Right atrium auricular region (tissue), 2 donors: ENCODE measurements at regions not wholly inside any gene's neighbourhood (a gene's known extent, or its start where the extent isn't known, plus 50 kb on each side); places are given as distances from the start of the nearest gene placed in this dataset.
"Not testable (repeated sequence)": the region's sequence is repeated elsewhere in the genome, so short reads cannot be mapped to it uniquely, and the experiment has no call there.

Source experiments
- DNase-seq: peaks from one replicate; pipeline ENCODE4 v3.0.0-alpha.2; 2019; ENCODE audit warnings: low spot score
- H3K27ac ChIP-seq, 2 donors: fragments of 200-600 bp; sonication (generic); 1 replicate in 1 of 2; 2 replicates in 1 of 2; pipeline ENCODE4 v1.5.1; 2016 to 2019
- H3K27me3 ChIP-seq, 2 donors: fragments of 200-600 bp; sonication (generic); one replicate each; pipeline versions ENCODE4 v1.5.1 to v1.6.0; 2017 to 2019
- H3K36me3 ChIP-seq: fragments of 200-600 bp; sonication (generic); one replicate; pipeline ENCODE4 v1.5.1; 2016
- H3K4me1 ChIP-seq, 2 donors: fragments of 200-600 bp; sonication (generic); one replicate each; pipeline versions ENCODE4 v1.5.1 to v1.6.0; 2017 to 2019
- H3K4me3 ChIP-seq, 2 donors: fragments of 200-600 bp; sonication (generic); 1 replicate in 1 of 2; 2 replicates in 1 of 2; pipeline ENCODE4 v1.5.1; 2017 to 2019; ENCODE audit warnings: mild to moderate bottlenecking in 1 of 2, moderate library complexity in 1 of 2
- H3K9me3 ChIP-seq, 2 donors: fragments of 200-600 bp; sonication (generic); one replicate each; pipeline ENCODE4 v1.5.1; 2019
- TF ChIP-seq, protein P1 (sequence below), 2 donors: fragments of 200-600 bp; sonication (generic); IDR thresholded peaks; one replicate each; pipeline ENCODE4 v1.5.1; 2019; ENCODE audit warnings: antibody characterized with exemption in 2 of 2

DNA sequence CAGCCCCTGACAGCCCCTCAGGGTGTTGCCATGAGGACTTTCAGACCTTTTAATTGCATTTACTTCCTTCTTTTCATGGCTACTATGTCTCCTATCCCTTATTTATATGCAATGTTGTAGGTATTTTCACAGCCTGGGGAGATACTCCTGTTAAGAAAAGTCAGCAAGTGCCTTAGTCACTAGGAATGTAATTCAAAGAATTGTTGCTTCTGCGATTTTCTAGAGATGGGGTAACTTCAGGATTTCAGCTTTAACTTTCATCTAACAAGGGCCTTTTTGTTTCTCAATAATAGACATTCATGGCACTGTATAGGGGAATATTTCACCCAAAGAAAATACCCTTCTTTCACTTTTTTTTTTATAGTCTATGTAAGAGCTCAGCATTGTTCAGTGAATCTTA lies 533.3 kb upstream of the MIS18BP1 start:
- TF ChIP-seq, protein P1, sequence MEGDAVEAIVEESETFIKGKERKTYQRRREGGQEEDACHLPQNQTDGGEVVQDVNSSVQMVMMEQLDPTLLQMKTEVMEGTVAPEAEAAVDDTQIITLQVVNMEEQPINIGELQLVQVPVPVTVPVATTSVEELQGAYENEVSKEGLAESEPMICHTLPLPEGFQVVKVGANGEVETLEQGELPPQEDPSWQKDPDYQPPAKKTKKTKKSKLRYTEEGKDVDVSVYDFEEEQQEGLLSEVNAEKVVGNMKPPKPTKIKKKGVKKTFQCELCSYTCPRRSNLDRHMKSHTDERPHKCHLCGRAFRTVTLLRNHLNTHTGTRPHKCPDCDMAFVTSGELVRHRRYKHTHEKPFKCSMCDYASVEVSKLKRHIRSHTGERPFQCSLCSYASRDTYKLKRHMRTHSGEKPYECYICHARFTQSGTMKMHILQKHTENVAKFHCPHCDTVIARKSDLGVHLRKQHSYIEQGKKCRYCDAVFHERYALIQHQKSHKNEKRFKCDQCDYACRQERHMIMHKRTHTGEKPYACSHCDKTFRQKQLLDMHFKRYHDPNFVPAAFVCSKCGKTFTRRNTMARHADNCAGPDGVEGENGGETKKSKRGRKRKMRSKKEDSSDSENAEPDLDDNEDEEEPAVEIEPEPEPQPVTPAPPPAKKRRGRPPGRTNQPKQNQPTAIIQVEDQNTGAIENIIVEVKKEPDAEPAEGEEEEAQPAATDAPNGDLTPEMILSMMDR (IDR thresholded peaks at IDR 0.05) = no peak
- Histone ChIP-seq H3K27ac (no peak overlapping the region), H3K4me1 (no peaks in the 10 kb centered on the region), H3K36me3 (no peaks in the 10 kb centered on the region), H3K4me3 (no peak overlapping the region), H3K27me3 (no peaks in the 10 kb centered on the region), H3K9me3 (peaks cover 0 to 46% of the 10 kb centered on the region in 2 donors)
- no peak for DNase-seq

DNA sequence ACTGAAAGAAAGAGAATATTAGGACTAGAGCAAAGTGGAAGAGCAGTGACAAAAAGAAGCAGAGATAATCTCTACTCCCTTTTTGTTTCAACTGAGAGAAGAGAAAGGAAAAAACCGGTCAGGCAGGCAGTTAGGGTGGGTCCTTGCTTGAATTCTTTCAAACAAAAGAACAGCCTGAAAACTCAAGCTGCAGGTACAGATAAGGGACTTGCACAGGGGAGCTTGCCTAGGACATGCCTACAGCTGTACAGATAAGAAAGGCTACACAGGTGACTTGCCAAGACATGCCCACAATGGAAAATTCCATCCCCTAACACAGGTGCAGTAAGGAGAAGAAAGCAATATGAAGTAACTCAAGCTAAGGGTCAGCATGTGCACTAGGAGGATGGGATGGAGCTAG lies 532.2 kb upstream of the MIS18BP1 start:
- no peaks in the 10 kb centered on the region for H3K36me3 ChIP-seq
- no peak overlapping the region for H3K27ac ChIP-seq
- H3K27me3 ChIP-seq = no peaks in the 10 kb centered on the region
- DNase-seq = no peak
- peaks cover 0 to 46% of the 10 kb centered on the region in 2 donors for H3K9me3 ChIP-seq
- TF ChIP-seq, protein P1 (IDR thresholded peaks at IDR 0.05) = no peak
- no peaks in the 10 kb centered on the region for H3K4me1 ChIP-seq
- H3K4me3 ChIP-seq = no peak overlapping the region

DNA sequence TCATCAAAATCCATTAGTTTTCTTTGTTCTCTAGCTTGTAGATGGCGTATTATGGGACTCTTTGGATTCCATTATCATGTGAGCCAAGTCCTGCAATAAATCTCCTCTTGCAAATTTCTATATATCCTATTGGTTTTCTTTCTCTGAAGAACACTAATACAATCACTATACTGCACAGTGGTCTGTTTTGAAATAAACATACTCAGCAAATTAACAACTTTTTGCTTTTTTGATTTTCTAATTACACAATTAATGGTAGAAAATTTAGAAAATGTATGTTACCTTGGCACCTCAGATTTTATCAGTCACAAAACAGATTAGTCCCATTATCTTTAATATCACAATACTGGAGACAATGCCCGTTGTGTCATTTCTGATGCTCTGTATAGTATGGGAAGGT lies 513.2 kb upstream of the MIS18BP1 start:
- no peak for DNase-seq
- H3K4me3 ChIP-seq = no peak overlapping the region
- TF ChIP-seq, protein P1 (IDR thresholded peaks at IDR 0.05) = no peak

DNA sequence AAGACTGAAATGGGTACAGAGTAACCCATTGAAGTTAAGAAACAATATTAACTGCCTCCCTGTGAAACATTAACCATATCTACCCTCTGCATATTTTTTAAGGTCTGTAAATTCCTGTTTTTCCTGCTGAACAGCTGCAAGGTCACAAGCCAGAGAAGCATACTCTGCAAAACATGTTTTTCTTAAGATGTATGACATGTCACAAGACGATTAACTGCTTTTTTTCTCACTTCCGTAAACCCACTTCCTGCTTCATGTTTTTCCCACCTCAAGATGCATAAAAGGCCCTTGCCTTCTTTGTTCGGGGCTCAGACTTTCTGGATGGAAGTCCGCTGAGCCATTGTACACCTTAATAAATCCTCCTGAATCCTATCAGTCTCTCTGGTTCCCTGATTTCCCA lies 504.7 kb upstream of the MIS18BP1 start:
- TF ChIP-seq, protein P1 (IDR thresholded peaks at IDR 0.05) = no peak
- DNase-seq = no peak
- no peak overlapping the region for H3K27ac ChIP-seq
- no peak overlapping the region for H3K4me3 ChIP-seq
- H3K9me3 ChIP-seq = peaks cover 0 to 17% of the 10 kb centered on the region in 2 donors
- H3K27me3 ChIP-seq = no peaks in the 10 kb centered on the region
- no peaks in the 10 kb centered on the region for H3K36me3 ChIP-seq
- no peaks in the 10 kb centered on the region for H3K4me1 ChIP-seq

More for the DNA sequence above, 513.2 kb upstream of the MIS18BP1 start:
- peaks cover 0 to 4% of the 10 kb centered on the region in 2 donors for H3K9me3 ChIP-seq
- H3K4me1 ChIP-seq = no peaks in the 10 kb centered on the region
- H3K27me3 ChIP-seq = no peaks in the 10 kb centered on the region
- no peaks in the 10 kb centered on the region for H3K36me3 ChIP-seq
- H3K27ac ChIP-seq = no peak overlapping the region

DNA sequence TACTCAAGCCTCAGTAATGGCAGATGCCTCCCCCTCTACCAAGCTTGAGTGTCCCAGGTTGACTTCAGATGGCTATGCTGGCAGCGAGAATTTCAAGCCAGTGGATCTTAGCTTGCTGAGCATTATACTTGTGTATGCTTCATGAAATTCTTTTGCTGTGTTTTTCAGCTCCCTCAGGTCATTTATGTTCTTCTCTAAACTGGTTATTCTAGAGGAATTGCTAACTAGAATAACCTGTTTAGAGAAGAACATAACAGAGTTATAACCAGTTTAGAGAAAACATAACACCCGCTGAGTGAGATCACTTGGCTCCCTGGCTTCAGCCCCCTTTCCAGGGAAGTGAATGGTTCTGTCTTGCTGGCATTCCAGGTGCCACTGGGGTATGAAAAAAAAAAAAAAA lies 503.4 kb upstream of the MIS18BP1 start:
- not testable (repeated sequence) for H3K27ac ChIP-seq, H3K4me1 ChIP-seq, H3K27me3 ChIP-seq, DNase-seq, H3K4me3 ChIP-seq, H3K36me3 ChIP-seq
- peaks cover 0 to 17% of the 10 kb centered on the region in 2 donors for H3K9me3 ChIP-seq

DNA sequence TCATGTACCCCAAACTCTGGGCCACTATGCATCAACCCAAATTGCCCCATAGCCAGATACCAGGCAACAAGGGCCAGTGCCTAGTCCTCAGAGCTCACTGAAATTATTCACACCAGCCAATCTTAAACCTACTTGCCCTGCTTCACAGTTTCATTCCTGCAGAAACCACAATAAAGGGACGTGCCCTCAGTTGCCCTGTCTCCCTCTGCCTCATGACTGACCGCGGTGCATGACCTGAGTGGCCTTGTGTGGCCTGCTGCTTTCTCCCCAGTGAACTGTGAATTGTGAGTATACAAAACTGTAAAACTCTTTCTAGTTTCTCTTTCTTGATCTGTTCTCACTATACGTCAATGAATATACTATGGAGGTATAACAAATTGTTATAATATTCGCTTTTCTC lies 490.9 kb upstream of the MIS18BP1 start:
- Histone ChIP-seq H3K9me3 (no peaks in the 10 kb centered on the region), H3K27ac (no peak overlapping the region)

More for the DNA sequence above, 490.9 kb upstream of the MIS18BP1 start:
- Histone ChIP-seq H3K4me1 (no peaks in the 10 kb centered on the region), H3K4me3 (no peak overlapping the region), H3K27me3 (no peaks in the 10 kb centered on the region), H3K36me3 (no peaks in the 10 kb centered on the region)
- TF ChIP-seq, protein P1 (IDR thresholded peaks at IDR 0.05) = no peak
- DNase-seq = no peak
